ENCODE measurements at regions not wholly inside any gene's neighbourhood (a gene's known extent, or its start where the extent isn't known, plus 50 kb on each side); places are given as distances from the start of the nearest gene placed in this dataset.

DNA sequence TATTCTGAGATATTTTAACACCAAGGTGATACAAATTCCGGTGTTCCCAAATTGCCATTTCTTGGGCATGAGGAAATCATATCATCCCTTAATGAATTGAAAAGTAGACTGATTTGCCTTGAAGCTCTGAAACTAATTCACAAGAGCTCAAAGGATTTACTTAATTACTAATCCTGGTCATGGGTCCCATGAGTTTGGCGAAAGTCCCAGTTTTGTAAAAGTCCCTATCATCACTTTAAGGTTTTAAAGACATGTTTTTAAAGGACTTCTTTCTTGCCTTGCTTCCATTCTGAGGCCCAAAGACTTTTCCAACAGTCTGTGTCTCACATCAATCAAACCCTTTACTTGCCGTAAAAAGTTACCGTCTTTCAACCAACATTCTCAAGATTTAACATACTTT, 377.9 kb downstream of the DNAJB9 start:
- in situ Hi-C loops (cut with HindIII; ENCODE audit: low sequenced_read_pairs), result no loop called here

GRCh38 chr7:108972004-108972403, 402.3 kb downstream of the DNAJB9 start:
- in situ Hi-C loops (cut with HindIII; ENCODE audit: low sequenced_read_pairs), result no loop called here

DNA sequence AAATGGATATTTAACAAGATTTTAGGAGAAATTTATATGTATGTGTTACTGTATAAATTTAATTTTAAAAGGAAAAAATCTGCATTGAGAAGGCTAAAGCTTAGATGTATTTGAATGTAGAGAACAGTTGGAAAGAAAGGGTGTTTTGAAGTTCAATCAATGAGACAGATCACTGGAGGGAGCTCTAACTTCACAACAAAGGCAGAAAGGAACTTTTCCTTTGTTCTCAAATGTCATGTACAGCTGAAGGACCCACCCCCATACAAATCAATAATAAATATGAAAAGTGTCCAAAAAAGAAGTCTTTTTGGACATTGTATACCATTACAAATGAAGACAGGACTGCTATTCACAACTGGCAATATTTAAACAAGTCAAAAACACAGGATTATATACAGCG, 403.4 kb downstream of the DNAJB9 start:
- in situ Hi-C loops (cut with HindIII; ENCODE audit: low sequenced_read_pairs), result no loop called here

DNA sequence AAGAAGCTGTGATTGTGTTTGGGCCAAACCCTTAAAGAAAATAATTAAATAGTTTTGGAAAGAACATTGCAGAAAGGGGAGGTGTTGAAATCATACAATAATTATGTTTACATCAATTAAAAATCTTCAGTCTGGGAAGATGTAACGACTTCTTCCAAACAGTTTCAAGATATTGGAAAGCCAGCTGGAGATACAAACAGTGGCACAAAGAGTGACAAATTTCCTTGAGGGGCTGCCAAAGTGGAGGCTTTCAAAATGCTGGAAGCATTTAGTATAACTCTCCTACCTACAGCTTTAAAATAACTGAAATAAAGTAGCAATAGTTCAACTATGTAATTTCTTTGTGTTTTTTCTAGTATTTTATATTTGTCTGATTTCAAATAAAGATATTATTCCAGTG, 405.0 kb downstream of the DNAJB9 start:
- in situ Hi-C loops (cut with HindIII; ENCODE audit: low sequenced_read_pairs), result no loop called here

GRCh38 chr7:108985037-108985436, 415.4 kb downstream of the DNAJB9 start:
- in situ Hi-C loops (cut with HindIII; ENCODE audit: low sequenced_read_pairs), result no loop called here

- in situ Hi-C loops (cut with HindIII; ENCODE audit: low sequenced_read_pairs), result no loop called here
Observed at GRCh38 chr7:108989319-108989718, 419.6 kb downstream of the DNAJB9 start.

GRCh38 chr7:108997480-108997879, 427.8 kb downstream of the DNAJB9 start:
- in situ Hi-C loops (cut with HindIII; ENCODE audit: low sequenced_read_pairs), result no loop called here

DNA sequence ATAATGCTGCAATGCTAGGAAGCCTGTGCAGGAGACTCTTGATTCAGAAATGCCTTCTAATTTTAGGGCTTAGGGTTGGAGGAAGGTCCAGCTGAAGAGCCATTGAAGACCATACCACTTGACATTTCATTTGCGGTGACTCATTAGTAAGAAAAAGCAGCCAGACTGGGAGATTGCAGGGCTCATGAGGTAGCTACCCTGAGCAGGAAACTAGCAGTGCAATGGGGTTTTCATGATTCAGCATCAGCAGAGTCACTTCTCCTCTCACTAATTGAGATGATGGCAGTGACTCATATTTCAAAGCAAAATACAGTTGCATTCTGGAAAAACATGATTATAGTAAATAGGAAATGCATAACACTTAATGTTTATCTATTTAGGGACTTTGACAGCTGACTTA, 434.1 kb downstream of the DNAJB9 start:
- in situ Hi-C loops (cut with HindIII; ENCODE audit: low sequenced_read_pairs), result no loop called here

DNA sequence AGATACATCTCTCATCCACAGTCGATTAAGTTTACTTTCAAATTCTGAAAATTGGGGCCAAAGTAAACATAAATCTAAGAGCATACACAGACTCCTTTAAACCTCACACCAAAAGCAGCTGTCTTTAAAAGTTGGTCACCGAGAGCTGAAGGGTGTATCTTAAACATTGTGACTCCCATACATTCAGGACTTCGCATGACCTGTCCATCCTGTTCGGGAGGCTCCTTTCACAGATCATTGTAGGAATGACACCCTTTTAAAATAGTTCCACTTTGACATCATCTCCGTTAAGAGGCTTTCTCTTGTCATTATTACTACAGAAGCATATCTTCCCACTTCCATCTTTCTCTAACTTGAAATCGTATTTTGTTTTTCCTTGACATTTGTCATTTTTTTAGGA, 440.0 kb downstream of the DNAJB9 start:
- in situ Hi-C loops (cut with HindIII; ENCODE audit: low sequenced_read_pairs), result no loop called here

GRCh38 chr7:109020251-109020650, 450.6 kb downstream of the DNAJB9 start:
- in situ Hi-C loops (cut with HindIII; ENCODE audit: low sequenced_read_pairs), result no loop called here

GRCh38 chr7:109021390-109021789, 451.7 kb downstream of the DNAJB9 start:
- in situ Hi-C loops (cut with HindIII; ENCODE audit: low sequenced_read_pairs), result no loop called here

DNA sequence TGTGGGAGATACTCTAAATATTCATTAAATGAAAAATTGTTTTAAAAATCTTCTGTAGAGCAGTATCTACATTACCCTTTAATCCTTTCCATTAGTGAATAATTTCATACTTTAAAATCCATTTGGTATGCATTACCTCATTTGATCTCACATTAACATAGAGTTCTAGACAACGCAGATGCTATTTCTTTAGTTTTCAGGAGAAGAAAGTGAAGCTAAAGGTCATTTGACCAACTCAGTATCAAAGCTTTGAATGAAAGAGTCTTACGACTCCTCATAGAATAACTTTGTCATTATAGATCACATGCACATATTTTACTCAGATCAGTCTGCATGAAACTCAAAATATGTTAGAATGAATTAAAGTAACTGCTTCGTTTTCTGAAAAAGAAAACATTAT, 460.2 kb downstream of the DNAJB9 start:
- in situ Hi-C loops (cut with HindIII; ENCODE audit: low sequenced_read_pairs), result no loop called here

DNA sequence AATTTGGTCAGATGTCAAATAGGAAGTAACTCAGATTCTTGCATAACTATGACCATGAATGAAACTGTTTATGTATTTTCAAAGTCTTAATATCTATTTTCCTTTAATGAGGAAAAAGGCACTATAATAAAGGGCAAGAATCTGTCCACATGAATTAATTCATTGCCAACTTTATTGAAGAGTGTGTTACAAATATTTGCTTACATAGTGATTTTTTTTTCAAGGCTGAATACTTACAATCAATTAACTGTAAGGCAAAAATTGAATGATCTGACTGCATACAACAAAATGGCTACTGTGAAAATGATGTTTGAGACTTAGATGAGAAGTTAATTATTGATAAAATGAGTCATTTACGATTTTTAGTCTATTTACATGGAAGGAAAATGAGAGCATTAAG, 475.0 kb downstream of the DNAJB9 start:
- in situ Hi-C loops (cut with HindIII; ENCODE audit: low sequenced_read_pairs), result no loop called here

GRCh38 chr7:109049366-109049765, 479.7 kb downstream of the DNAJB9 start:
- in situ Hi-C loops (cut with HindIII; ENCODE audit: low sequenced_read_pairs), result no loop called here

DNA sequence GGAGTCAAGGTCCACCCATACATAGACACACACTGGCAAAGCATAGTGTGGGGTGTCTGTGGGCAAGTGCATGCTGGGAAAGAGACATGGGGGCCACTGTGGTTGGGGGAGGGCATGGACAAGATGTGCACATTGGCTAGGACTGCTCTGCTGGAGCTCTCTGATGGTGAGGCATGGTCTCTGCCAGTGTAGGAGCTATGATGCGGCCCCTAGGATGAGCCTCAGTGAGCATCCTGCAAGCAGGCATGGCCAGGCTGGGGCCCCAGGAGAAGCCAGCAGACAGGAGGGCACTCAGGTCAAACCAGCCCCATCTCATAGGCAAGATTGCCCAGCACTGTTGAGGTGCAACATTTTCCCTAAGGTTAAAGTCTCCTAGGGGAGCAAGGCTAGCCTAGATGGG, 489.4 kb downstream of the DNAJB9 start:
- in situ Hi-C loops (cut with HindIII; ENCODE audit: low sequenced_read_pairs), result no loop called here

- in situ Hi-C loops (cut with HindIII; ENCODE audit: low sequenced_read_pairs), result no loop called here
Observed at GRCh38 chr7:109062798-109063197, 493.1 kb downstream of the DNAJB9 start.

DNA sequence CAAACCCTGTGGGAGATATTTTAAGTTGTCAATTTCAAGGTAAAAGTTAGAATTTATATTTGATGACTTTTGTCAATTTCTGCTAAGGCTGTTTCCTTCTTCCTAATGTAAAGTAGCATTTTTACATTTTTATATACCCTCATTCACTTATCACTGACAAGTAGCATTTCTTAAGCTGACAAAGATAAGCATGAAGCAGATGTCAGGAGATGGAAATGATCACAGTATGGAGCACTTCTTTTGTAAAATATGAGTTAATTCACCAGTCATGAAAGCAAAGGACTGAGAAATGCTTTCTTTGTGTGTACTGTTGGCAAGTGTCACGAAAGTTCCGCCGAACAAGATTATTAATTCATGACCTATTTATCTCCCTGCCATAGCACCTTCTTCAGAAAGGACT, 503.9 kb downstream of the DNAJB9 start:
- in situ Hi-C loops (cut with HindIII; ENCODE audit: low sequenced_read_pairs), result no loop called here

GRCh38 chr7:109076396-109076972, 506.8 kb downstream of the DNAJB9 start:
- in situ Hi-C loops (cut with HindIII; ENCODE audit: low sequenced_read_pairs), result no loop called here

- in situ Hi-C loops (cut with HindIII; ENCODE audit: low sequenced_read_pairs), result no loop called here
Observed at GRCh38 chr7:109091042-109091441, 521.4 kb downstream of the DNAJB9 start.

DNA sequence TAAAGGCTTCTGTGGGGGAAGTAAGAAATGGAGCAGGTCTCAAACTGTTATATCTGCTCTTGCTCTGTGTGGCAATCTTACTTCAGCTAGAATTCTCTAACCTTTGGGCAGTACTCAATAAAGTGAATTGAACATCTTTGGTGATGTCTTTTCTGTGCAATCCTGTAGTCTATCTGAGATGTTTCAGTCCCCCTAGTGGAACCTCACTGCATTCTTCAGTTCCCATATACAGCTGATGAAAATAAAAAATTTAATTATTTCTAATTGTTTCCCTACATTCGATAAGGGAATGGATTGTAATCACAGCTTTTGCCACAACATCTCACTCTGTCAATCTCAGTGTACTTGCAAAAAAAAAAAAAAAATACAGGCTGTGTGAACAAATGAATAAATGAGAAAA, 522.6 kb downstream of the DNAJB9 start:
- in situ Hi-C loops (cut with HindIII; ENCODE audit: low sequenced_read_pairs), result no loop called here

GRCh38 chr7:109101332-109101731, 531.7 kb downstream of the DNAJB9 start:
- in situ Hi-C loops (cut with HindIII; ENCODE audit: low sequenced_read_pairs), result no loop called here

DNA sequence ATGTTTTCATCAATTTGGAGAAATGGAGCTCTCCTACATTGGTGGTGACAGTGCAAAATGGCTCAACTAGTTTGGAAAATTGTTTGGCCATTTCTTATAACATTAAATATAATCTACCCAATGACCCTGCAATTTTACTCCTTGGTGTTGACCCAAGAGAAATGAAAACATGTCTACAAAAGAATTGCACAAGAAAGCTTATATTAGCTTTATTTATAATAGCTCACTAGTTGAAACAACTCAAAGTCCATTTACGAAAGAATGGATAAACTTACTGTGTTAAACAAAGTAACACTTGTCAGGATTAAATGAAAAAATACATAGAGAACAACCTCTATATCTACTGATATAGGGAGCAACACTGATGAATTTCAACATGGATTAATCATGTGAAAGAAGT, 539.9 kb downstream of the DNAJB9 start:
- in situ Hi-C loops (cut with HindIII; ENCODE audit: low sequenced_read_pairs), result no loop called here

- in situ Hi-C loops (cut with HindIII; ENCODE audit: low sequenced_read_pairs), result loop anchor here (10.0 kb wide), 1 partner anchor 244 kb away; no protein-coding TSS in a partner anchor
Observed at GRCh38 chr7:109111086-109111485, 541.4 kb downstream of the DNAJB9 start.
